ENCODE measurements at regions not wholly inside any gene's neighbourhood (a gene's known extent, or its start where the extent isn't known, plus 50 kb on each side); places are given as distances from the start of the nearest gene placed in this dataset.

DNA sequence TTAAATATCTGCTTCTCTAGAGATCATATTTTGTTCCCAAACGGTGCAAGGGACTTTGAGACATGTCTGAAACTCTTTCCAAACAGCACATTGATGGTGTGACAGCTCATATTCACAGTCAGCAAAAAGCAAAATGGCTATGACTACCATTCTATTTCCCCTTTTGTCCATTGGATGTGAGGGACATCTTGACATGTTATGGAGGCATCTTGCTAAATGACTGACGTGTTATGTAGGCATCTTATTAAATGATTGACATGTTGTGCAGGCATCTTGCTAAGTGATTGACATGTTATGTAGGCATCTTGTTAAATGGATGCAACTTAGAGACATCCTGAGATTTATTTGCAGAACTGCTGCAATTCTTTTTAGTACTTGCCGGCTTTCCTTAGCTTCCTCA lies 255.8 kb downstream of the DLL1 start:
- TF ChIP-seq GATA2 (IDR thresholded peaks at IDR 0.05; ENCODE audit: low read depth, low read length) (no peak), GATA3 (IDR thresholded peaks at IDR 0.05; ENCODE audit: low read depth, low read length) (no peak)
